ENCODE measurements at regions not wholly inside any gene's neighbourhood (a gene's known extent, or its start where the extent isn't known, plus 50 kb on each side); places are given as distances from the start of the nearest gene placed in this dataset.

DNA sequence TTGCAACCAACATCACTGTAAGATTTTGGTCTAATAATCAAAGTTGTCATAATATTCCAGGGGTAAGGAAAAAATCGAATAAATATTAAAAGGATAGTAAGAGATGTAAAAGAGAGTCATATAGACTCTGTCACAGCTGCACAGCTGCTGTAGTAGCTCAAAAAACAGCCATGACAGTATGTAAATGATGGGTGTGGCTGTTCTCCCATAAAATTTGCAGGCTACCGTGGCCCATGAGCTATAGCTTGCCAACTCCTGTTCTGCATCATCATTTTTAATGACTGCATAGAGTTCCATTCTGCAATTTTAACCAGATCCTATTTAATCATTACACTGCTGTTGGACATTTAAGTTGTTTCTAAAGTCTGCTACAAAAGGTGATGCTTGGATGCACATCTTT, 450.5 kb upstream of the MPDZ start:
- no peak for TF ChIP-seq POLR2A (IDR thresholded peaks at IDR 0.05)
- TF ChIP-seq, protein P1, sequence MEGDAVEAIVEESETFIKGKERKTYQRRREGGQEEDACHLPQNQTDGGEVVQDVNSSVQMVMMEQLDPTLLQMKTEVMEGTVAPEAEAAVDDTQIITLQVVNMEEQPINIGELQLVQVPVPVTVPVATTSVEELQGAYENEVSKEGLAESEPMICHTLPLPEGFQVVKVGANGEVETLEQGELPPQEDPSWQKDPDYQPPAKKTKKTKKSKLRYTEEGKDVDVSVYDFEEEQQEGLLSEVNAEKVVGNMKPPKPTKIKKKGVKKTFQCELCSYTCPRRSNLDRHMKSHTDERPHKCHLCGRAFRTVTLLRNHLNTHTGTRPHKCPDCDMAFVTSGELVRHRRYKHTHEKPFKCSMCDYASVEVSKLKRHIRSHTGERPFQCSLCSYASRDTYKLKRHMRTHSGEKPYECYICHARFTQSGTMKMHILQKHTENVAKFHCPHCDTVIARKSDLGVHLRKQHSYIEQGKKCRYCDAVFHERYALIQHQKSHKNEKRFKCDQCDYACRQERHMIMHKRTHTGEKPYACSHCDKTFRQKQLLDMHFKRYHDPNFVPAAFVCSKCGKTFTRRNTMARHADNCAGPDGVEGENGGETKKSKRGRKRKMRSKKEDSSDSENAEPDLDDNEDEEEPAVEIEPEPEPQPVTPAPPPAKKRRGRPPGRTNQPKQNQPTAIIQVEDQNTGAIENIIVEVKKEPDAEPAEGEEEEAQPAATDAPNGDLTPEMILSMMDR (IDR thresholded peaks at IDR 0.05), result no peak

All from uterus (tissue), 2 donors.